GM12878 (cell line): ENCODE measurements at regions not wholly inside any gene's neighbourhood (a gene's known extent, or its start where the extent isn't known, plus 50 kb on each side); places are given as distances from the start of the nearest gene placed in this dataset.
"Not testable (repeated sequence)": the region's sequence is repeated elsewhere in the genome, so short reads cannot be mapped to it uniquely, and the experiment has no call there.

Experiments
- ATAC-seq: fragments of 200-7000 bp; cut with Tn5 transposase; 3 replicates; pipeline ENCODE4 v1.9.1; 2020; ENCODE audit warnings: mild to moderate bottlenecking, moderate library complexity
- BruUV-seq: library from RNA; stranded (reverse); fragments of 400-500 nt; replicated peaks from 2 replicates; lab custom pipeline; 2021; lab: Mats Ljungman, UMichigan
- CTCF ChIA-PET: fragments of 300-600 bp; sonication (Branson Sonifier 250); formaldehyde crosslinking; extraction: SDS; loops from one replicate; lab custom pipeline; 2021; ENCODE audit warnings: inconsistent platforms; lab: Yijun Ruan, JAX
- POLR2A ChIA-PET: fragments of 350-600 bp; formaldehyde crosslinking; extraction: SDS; loops from one replicate; lab custom pipeline; 2021; ENCODE audit warnings: inconsistent platforms; lab: Charles Lee
- RAD21 ChIA-PET: fragments of 300-600 bp; sonication (Branson Sonifier 250); formaldehyde crosslinking; loops from one replicate; lab custom pipeline; 2023; ENCODE audit warnings: antibody characterized with exemption; ENCODE audit not compliant: unreplicated experiment; lab: Charles Lee
- SMC1A ChIA-PET: fragments of 300-600 bp; sonication (Branson Sonifier 250); formaldehyde crosslinking; loops from one replicate; lab custom pipeline; 2023; ENCODE audit not compliant: unreplicated experiment, uncharacterized antibody; lab: Charles Lee
- DNase-seq: peaks from one replicate; pipeline ENCODE4 v3.0.0-alpha.2; 2011; ENCODE audit warnings: low read depth, low spot score
- FAIRE-seq: peaks from 3 replicates; lab custom pipeline; 2011; peaks lifted over from hg19 to GRCh38; lab: Jason Lieb, UNC
- H2AFZ ChIP-seq: 2 replicates; pipeline ENCODE4 v1.6.0; 2011; ENCODE audit warnings: low read depth, low read length, control low read depth; ENCODE audit not compliant: control insufficient read depth
- H3K27ac ChIP-seq: 2 replicates; pipeline ENCODE4 v1.5.1; 2011; ENCODE audit warnings: control low read depth; ENCODE audit not compliant: control insufficient read depth, insufficient read depth
- H3K27me3 ChIP-seq, 2 experiments: replicated peaks in 1 of 2; 2 replicates each; pipeline versions ENCODE4 v1.6.0 to v1.6.1; 2011; ENCODE audit warnings: low read length in 1 of 2; ENCODE audit not compliant: control insufficient read depth in 2 of 2, insufficient read depth in 2 of 2
- H3K36me3 ChIP-seq, 2 experiments: 2 replicates each; pipeline ENCODE4 v1.5.1; 2011; ENCODE audit warnings: low read length in 1 of 2; ENCODE audit not compliant: control insufficient read depth in 2 of 2, insufficient read depth in 2 of 2
- H3K4me1 ChIP-seq: 2 replicates; pipeline ENCODE4 v1.6.1; 2011; ENCODE audit warnings: mild to moderate bottlenecking, low read length, moderate library complexity, mixed read lengths; ENCODE audit not compliant: control insufficient read depth, insufficient read depth
- H3K4me2 ChIP-seq: 2 replicates; pipeline ENCODE4 v1.6.0; 2011; ENCODE audit warnings: control low read depth; ENCODE audit not compliant: control insufficient read depth, insufficient read depth
- H3K4me3 ChIP-seq: fragments of 200-600 bp; sonication (generic); 2 replicates; pipeline ENCODE4 v1.5.1; 2016
- H3K79me2 ChIP-seq: 2 replicates; pipeline ENCODE4 v1.6.0; 2011; ENCODE audit warnings: low read length; ENCODE audit not compliant: control insufficient read depth, insufficient read depth
- H3K9ac ChIP-seq: 2 replicates; pipeline ENCODE4 v1.8.0; 2011; ENCODE audit warnings: low read length, control low read depth, mixed read lengths; ENCODE audit not compliant: control insufficient read depth, insufficient read depth
- H3K9me3 ChIP-seq: replicated peaks from 3 replicates; pipeline ENCODE4 v1.5.1; 2011; ENCODE audit warnings: mild to moderate bottlenecking, low read length; ENCODE audit not compliant: control insufficient read depth, insufficient read depth
- H4K20me1 ChIP-seq: 2 replicates; pipeline ENCODE4 v1.6.0; 2011; ENCODE audit not compliant: control insufficient read depth, insufficient read depth
- CTCF ChIP-seq, 3 experiments: IDR thresholded peaks in 2 of 3; conservative IDR thresholded peaks in 1 of 3; 2 replicates each; pipeline ENCODE4 v1.5.1; 2011; ENCODE audit warnings: low read depth in 3 of 3, low read length in 3 of 3, mild to moderate bottlenecking in 3 of 3, control low read depth in 2 of 3, moderate library complexity in 2 of 3, inconsistent platforms in 1 of 3, mixed read lengths in 1 of 3; ENCODE audit not compliant: control insufficient read depth in 2 of 3, insufficient read depth in 1 of 3; ENCODE audit errors: extremely low read depth in 1 of 3
- MEF2B ChIP-seq: fragments of 450-650 bp; IDR thresholded peaks from 2 replicates; pipeline ENCODE4 v1.6.1; 2018; ENCODE audit warnings: mild to moderate bottlenecking, moderate library complexity; ENCODE audit not compliant: partially characterized antibody, poor library complexity, severe bottlenecking
- RAD21 ChIP-seq: IDR thresholded peaks from 2 replicates; pipeline ENCODE4 v1.6.1; 2011; ENCODE audit warnings: mild to moderate bottlenecking, low read depth, low read length, moderate library complexity; ENCODE audit not compliant: insufficient read depth
- RCOR1 ChIP-seq: conservative IDR thresholded peaks from 2 replicates; pipeline ENCODE4 v1.6.1; 2012; ENCODE audit warnings: low read depth, low read length, improper control_type of control experiment
- SMC3 ChIP-seq: IDR thresholded peaks from 2 replicates; pipeline ENCODE4 v1.6.1; 2011; ENCODE audit warnings: low read length, improper control_type of control experiment, borderline replicate concordance
- WGBS: methylation state at CpG from one replicate; pipeline ENCODE4 v1.1.6; 2016; ENCODE audit warnings: low lambda C conversion rate; ENCODE audit not compliant: insufficient replicate concordance, insufficient coverage; ENCODE audit errors: missing lambda C conversion rate; 5-methylcytosine and 5-hydroxymethylcytosine counted together
- in situ Hi-C: fragments of 300-500 bp; cut with MboI; formaldehyde crosslinking; loops from 9 replicates; pipeline ENCODE4 v1.14.3; 2018; ENCODE audit warnings: mixed read lengths
- intact Hi-C: fragments of 100-400 bp; cut with micrococcal nuclease; formaldehyde crosslinking; loops from one replicate; pipeline ENCODE4 v1.14.2; 2022; ENCODE audit not compliant: unreplicated experiment

- ATAC-seq (peak; percentile 80), FAIRE-seq (no peak), DNase-seq (no peak)
- H3K9ac ChIP-seq = no peak overlapping the region
- no peaks in the 10 kb centered on the region for H4K20me1 ChIP-seq
- peak; percentile 35; the same call in 1 of the 2 replicates for TF ChIP-seq RAD21
- peak; percentile 20 to 31 (median 29); a peak in 3 of 6 replicates for TF ChIP-seq CTCF (IDR thresholded peaks at IDR 0.05 in 2 of 3, conservative IDR thresholded peaks at IDR 0.05 in 1 of 3; ENCODE audit: control insufficient read depth in 2 of 3, extremely low read depth in 1 of 3, insufficient read depth in 1 of 3, low read depth in 3 of 3, low read length in 3 of 3)
- TF ChIP-seq RCOR1 = no peak
- TF ChIP-seq MEF2B = no peak
- peak; percentile 10; the same call in 1 of the 2 replicates for TF ChIP-seq SMC3
- no peak overlapping the region for H3K4me2 ChIP-seq
- CTCF ChIA-PET = no interaction called here
- no peaks in the 10 kb centered on the region for H3K36me3 ChIP-seq
- no peak overlapping the region for H3K4me3 ChIP-seq
- H3K79me2 ChIP-seq = no peaks in the 10 kb centered on the region
- in situ Hi-C loops = no loop called here
- H2AFZ ChIP-seq = no peak overlapping the region
- SMC1A ChIA-PET = interaction anchor here (1.1 kb wide), 1 partner anchor 733 kb away, joined by 3 read pairs; no protein-coding TSS in a partner anchor
- RAD21 ChIA-PET = interaction anchor here (0.6 kb wide), 1 partner anchor 1351 kb away, joined by 3 read pairs; no protein-coding TSS in a partner anchor
- no peaks in the 10 kb centered on the region for H3K4me1 ChIP-seq
- POLR2A ChIA-PET = no interaction called here
- intact Hi-C loops = no loop called here
- no peaks in the 10 kb centered on the region for H3K9me3 ChIP-seq
- no TSS peak for BruUV-seq
- no peak overlapping the region for H3K27ac ChIP-seq
- 23% methylated on average over 4 of the region's 4 CpGs for WGBS
- no peaks in the 10 kb centered on the region for H3K27me3 ChIP-seq
Measured at GRCh38 chr6:86706449-86706848, 230.9 kb upstream of the HTR1E start.

- BruUV-seq, RAD21 ChIA-PET: not testable (repeated sequence)
Measured at GRCh38 chr6:86701228-86701627, 236.1 kb upstream of the HTR1E start.

More at GRCh38 chr6:86701228-86701627, 236.1 kb upstream of the HTR1E start:
- intact Hi-C loops, H4K20me1 ChIP-seq, SMC1A ChIA-PET, H3K4me2 ChIP-seq, H3K27ac ChIP-seq, DNase-seq, H3K79me2 ChIP-seq, H3K4me3 ChIP-seq, H3K36me3 ChIP-seq, H3K9me3 ChIP-seq, CTCF ChIA-PET, H2AFZ ChIP-seq, POLR2A ChIA-PET, FAIRE-seq, H3K4me1 ChIP-seq, H3K27me3 ChIP-seq, H3K9ac ChIP-seq, ATAC-seq, in situ Hi-C loops: not testable (repeated sequence)
- 23% methylated on average over 4 of the region's 4 CpGs for WGBS
